Activated CD8-positive, alpha-beta T cell treated with anti-CD3 and anti-CD28 coated beads, Interleukin-2, amount 10 ng/mL, durations not matched to agents 7 days and 5 days (primary cell): ENCODE measurements at regions not wholly inside any gene's neighbourhood (a gene's known extent, or its start where the extent isn't known, plus 50 kb on each side); places are given as distances from the start of the nearest gene placed in this dataset.

Experiments used
- ATAC-seq: fragments of 150-1000 bp; cut with Tn5 transposase; one replicate; pipeline ENCODE4 v1.10.0; 2021; ENCODE audit warnings: moderate library complexity
- CTCF ChIA-PET: fragments of 350-600 bp; sonication (Branson Sonifier 250); formaldehyde crosslinking; loops from one replicate; lab custom pipeline; 2021; ENCODE audit warnings: antibody characterized with exemption; lab: Charles Lee
- POLR2A ChIA-PET: fragments of 350-600 bp; sonication (Branson Sonifier 250); formaldehyde crosslinking; loops from one replicate; lab custom pipeline; 2021; ENCODE audit warnings: antibody characterized with exemption; lab: Charles Lee
- DNase-seq: peaks from one replicate; pipeline ENCODE4 v3.0.0-alpha.2; 2020
- H3K27ac Mint-ChIP-seq: one replicate; pipeline ENCODE4 v1.8.0; 2021; ENCODE audit warnings: mild to moderate bottlenecking, mixed read lengths
- H3K27me3 Mint-ChIP-seq: one replicate; pipeline ENCODE4 v1.8.0; 2021; ENCODE audit warnings: low read depth, mixed read lengths
- H3K36me3 Mint-ChIP-seq: one replicate; pipeline ENCODE4 v1.8.0; 2021; ENCODE audit warnings: low read depth, mixed read lengths
- H3K4me1 Mint-ChIP-seq: one replicate; pipeline ENCODE4 v1.8.0; 2021; ENCODE audit warnings: low read depth, mixed read lengths
- H3K4me3 Mint-ChIP-seq: one replicate; pipeline ENCODE4 v1.8.0; 2021; ENCODE audit warnings: mild to moderate bottlenecking, mixed read lengths
- H3K9me3 Mint-ChIP-seq: one replicate; pipeline ENCODE4 v1.8.0; 2022; ENCODE audit warnings: mixed read lengths; ENCODE audit not compliant: insufficient read depth

DNA sequence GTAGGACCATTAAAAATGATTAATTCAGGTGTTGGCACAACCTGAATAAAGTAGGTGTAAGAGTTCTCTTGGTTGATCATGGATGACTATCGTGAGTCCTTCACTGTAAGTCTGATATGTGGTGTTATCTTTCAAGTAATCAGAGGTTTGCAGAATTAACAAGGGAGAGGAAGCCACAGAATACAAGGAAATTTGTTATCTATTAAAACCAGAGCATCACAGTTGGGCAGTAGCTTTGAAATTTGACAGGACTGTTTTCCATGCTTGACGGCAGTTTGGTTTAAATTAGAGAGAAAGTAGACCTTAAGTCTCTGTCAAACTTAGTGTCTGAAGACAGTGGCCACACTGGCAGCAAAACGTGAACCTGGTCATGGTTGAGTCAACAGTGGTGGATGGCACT, 139.5 kb upstream of the KCNK2 start:
- ChIA-PET POLR2A (no interaction called here), CTCF (no interaction called here)
- Mint-ChIP-seq H3K4me1 (no peaks in the 10 kb centered on the region), H3K27me3 (no peaks in the 10 kb centered on the region), H3K9me3 (peaks cover 4% of the 10 kb centered on the region), H3K27ac (no peak overlapping the region), H3K36me3 (no peaks in the 10 kb centered on the region), H3K4me3 (no peak overlapping the region)
- no peak for ATAC-seq
- DNase-seq, result no peak

DNA sequence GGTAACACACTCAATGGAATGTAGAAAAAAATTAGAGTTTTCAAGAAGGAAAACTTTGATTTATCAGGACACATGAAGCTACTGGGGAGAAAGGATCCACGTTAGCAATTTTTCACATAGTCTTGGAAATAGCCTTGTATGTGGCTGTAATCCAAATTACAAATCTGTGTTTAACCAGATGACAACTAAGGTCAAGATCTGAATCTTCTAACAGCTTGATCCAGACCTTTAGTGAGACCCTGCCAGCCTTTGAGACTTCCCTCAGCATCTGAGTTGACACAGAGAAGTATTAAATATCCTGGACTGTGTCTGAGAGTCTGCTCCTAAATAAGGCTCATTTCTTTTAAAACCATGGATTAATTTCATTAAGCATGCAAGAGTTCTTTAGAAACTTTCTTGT, 135.9 kb upstream of the KCNK2 start:
- Mint-ChIP-seq H3K27me3 (no peaks in the 10 kb centered on the region), H3K9me3 (no peaks in the 10 kb centered on the region), H3K27ac (no peak overlapping the region), H3K36me3 (no peaks in the 10 kb centered on the region), H3K4me1 (no peaks in the 10 kb centered on the region), H3K4me3 (no peak overlapping the region)
- ChIA-PET CTCF (interaction anchor here (1.3 kb wide), 1 partner anchor 614 kb away, joined by 3 read pairs; no protein-coding TSS in a partner anchor), POLR2A (no interaction called here)
- DNase-seq (no peak), ATAC-seq (no peak)

DNA sequence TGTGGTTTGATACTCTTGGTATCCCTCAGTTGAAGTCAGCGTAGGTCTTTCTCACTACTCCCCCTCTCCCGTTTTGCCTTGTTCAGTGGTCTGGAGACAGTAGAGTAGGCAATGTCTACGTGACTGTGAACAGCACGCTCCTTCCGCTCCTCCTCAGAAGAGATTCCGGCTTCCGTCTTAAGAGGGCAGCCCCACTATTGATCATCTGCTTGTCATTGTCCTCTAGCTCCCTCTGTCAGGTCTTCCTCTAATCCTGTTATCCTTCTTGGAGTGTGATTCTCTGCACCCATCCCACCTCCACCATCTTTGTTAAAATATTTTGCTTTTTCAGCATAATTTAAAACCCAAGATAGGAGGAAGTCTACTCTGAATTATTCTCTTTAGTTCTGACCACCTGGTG, 129.9 kb upstream of the KCNK2 start:
- DNase-seq, result no peak
- Mint-ChIP-seq H3K27me3 (no peaks in the 10 kb centered on the region), H3K4me1 (no peaks in the 10 kb centered on the region), H3K9me3 (no peaks in the 10 kb centered on the region), H3K36me3 (no peaks in the 10 kb centered on the region), H3K27ac (no peak overlapping the region), H3K4me3 (no peak overlapping the region)
- ATAC-seq, result no peak
- CTCF ChIA-PET, result no interaction called here
- POLR2A ChIA-PET, result no interaction called here

DNA sequence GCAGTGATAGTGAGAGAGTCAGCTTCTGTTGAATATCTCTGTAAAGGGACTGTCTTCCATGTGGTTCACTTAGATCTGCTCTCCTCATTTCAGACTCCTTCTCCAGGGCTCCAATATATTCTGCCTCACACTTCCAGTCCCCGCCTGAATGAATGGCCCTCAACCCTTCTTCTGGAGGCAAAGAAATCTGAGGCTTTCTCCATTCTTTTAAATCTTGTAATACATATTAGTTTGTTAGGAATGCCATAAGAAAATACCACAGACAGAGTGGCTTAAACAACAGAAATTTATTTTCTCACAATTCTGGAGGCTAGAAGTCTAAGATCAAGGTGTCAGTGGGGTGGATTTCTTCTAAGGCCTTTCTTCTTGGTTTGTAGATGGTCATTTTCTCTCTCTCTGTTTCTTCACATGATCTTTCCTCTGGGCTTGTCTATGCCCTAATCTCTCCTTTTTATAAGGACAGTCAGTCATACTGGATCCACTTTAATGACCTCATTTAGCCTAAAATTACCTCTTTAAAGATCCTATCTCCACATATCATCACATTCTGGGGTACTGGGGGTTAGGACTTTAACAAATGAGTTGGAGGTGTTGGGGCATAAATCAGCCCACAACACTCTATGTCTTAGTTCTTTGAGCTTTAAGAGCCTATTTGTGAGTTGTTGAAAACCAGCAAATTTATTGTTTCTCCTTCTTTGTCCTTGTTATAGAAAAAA, 128.5 kb upstream of the KCNK2 start:
- H3K4me1 Mint-ChIP-seq, result no peaks in the 10 kb centered on the region
- ChIA-PET POLR2A (no interaction called here), CTCF (no interaction called here)
- no peaks in the 10 kb centered on the region for H3K36me3 Mint-ChIP-seq
- no peak overlapping the region for H3K27ac Mint-ChIP-seq
- no peak overlapping the region for H3K4me3 Mint-ChIP-seq
- no peaks in the 10 kb centered on the region for H3K9me3 Mint-ChIP-seq
- no peak for DNase-seq
- no peaks in the 10 kb centered on the region for H3K27me3 Mint-ChIP-seq
- no peak for ATAC-seq

DNA sequence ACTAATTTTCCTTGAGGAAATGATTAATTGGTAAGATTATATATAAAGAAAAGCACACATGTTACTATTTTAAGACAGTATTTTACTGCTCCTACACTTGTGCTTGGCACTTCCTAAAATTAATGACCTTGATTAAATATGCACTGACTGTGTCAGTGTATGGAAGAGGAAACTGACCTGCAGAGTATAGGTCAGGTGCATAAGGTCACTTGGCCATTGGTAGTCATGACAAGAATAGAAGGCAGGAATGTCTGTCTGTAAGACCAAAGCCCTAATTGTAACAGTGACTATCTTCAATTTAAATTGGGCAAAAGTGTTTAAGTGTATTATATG, 128.0 kb upstream of the KCNK2 start:
- no peak overlapping the region for H3K27ac Mint-ChIP-seq
- CTCF ChIA-PET, result no interaction called here
- no peaks in the 10 kb centered on the region for H3K36me3 Mint-ChIP-seq
- no peaks in the 10 kb centered on the region for H3K4me1 Mint-ChIP-seq
- POLR2A ChIA-PET, result no interaction called here
- no peaks in the 10 kb centered on the region for H3K27me3 Mint-ChIP-seq
- H3K4me3 Mint-ChIP-seq, result no peak overlapping the region
- ATAC-seq, result no peak
- no peaks in the 10 kb centered on the region for H3K9me3 Mint-ChIP-seq
- DNase-seq, result no peak

DNA sequence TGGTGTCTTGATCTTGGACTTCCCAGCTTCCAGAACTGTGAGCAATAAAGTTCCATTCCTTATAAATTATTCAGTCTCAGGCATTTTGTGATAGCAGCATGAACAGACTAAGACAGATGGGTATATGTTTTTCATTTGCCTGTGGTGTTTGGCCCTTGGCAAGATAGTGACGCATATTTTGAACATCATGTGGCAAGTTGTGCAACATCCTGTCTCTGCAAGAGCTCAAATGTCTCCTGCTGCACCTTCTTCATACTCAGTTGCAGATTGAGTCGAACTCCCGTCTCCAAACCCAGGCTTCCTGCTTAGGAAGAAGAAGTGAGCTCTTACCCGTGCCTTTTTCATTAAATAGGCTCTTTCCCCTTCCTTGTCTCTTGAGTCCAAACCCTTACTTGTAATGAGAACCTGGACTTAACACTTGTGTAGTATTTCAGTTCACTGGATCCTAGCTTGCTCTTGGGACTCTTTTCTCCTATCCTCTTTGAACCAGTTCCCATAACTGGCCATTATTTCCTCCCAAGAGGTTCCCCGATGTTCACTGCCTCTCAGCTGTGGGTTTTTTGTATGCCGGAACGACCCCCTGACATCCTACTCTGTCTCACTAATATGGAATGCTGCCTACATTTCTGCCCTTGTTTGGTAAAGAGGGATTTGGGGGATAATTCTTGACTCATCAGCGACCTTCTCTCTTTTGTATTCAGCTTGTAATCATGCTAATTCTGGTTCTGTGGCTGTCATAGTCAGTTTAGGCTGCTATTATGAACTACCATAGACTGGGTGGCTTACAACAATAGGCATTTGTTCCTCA, 125.0 kb upstream of the KCNK2 start:
- Mint-ChIP-seq H3K4me1 (no peaks in the 10 kb centered on the region), H3K27me3 (no peaks in the 10 kb centered on the region), H3K36me3 (no peaks in the 10 kb centered on the region), H3K9me3 (no peaks in the 10 kb centered on the region), H3K27ac (no peak overlapping the region), H3K4me3 (no peak overlapping the region)
- POLR2A ChIA-PET, result no interaction called here
- CTCF ChIA-PET, result no interaction called here
- no peak for DNase-seq
- ATAC-seq, result no peak

DNA sequence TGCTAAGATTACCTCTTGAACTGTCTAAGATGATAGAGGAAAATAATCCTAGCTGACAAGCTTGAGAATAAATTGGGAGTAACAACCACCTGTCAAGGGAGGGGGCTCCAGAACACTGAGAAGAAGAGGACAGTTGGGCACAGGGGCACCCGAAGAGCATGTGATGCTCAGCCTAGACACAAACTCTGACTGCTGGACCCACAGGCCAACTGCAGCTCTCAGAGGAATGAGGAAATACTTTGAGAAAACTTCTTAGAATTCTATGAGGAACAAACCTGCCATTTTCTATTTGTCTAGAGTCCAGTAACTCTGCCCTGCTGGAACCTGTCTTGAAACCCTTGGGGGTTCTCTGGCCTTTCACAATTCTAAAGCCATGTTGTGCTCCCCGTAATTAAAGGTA, 124.1 kb upstream of the KCNK2 start:
- Mint-ChIP-seq H3K27ac (no peak overlapping the region), H3K36me3 (no peaks in the 10 kb centered on the region), H3K4me1 (no peaks in the 10 kb centered on the region), H3K27me3 (no peaks in the 10 kb centered on the region), H3K9me3 (no peaks in the 10 kb centered on the region), H3K4me3 (no peak overlapping the region)
- DNase-seq, result no peak
- ATAC-seq, result no peak
- CTCF ChIA-PET, result no interaction called here
- POLR2A ChIA-PET, result no interaction called here

DNA sequence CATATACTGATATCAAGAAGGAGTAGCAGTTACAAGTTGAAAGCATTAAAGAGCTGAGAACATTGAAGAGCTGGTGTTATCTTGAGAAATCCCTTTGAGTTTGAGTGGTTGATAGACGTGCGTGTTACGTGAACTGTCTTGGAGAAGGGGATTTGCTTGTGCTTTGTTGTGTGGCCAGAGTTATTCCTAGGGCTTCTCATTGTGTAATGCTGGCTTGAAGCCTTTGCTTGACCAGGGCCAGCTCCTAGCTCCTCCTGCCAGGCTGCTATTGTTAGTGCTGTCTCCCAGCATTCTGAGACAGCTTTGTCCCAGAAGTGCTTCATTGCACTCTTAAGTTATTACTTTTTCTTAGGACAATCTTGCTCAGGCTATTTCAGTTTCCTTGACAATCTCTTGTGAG, 116.2 kb upstream of the KCNK2 start:
- DNase-seq, result no peak
- Mint-ChIP-seq H3K4me1 (no peaks in the 10 kb centered on the region), H3K27ac (no peak overlapping the region), H3K36me3 (no peaks in the 10 kb centered on the region), H3K4me3 (no peak overlapping the region), H3K9me3 (no peaks in the 10 kb centered on the region), H3K27me3 (no peaks in the 10 kb centered on the region)
- ChIA-PET POLR2A (no interaction called here), CTCF (no interaction called here)
- ATAC-seq, result no peak

DNA sequence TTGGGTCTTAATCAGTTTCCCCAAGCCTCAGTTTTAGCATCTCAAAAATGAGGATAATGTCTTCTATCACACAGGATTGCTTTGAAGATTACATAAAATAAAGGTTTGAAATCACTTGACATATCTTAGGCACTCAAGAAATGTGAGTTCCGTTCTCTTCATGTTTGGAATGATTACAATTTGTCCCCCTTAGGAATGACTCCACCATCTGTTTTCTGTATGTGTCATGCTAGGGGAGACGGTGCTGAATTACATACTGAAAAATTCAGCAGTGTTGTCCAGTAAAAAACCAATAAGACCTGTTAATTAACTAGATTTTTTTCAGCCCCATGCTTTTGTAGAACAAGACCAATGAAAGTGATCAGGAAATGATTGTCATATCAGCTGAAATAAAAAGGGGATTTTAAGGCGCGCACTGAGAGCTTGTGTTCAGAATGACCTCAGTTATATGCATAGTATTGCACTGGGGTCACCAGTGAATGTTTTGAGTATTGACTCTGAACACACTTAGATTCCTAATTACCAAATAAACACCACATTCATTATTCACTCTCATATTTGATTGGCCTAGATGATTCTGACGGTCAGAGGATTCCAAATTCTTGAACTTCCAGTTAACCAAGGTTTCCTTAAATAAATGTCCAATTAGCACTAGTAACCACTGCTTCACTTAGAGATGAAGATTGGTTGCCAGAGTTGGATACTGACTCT, 114.5 kb upstream of the KCNK2 start:
- no peaks in the 10 kb centered on the region for H3K4me1 Mint-ChIP-seq
- no peak for DNase-seq
- no peaks in the 10 kb centered on the region for H3K9me3 Mint-ChIP-seq
- no peaks in the 10 kb centered on the region for H3K36me3 Mint-ChIP-seq
- H3K27me3 Mint-ChIP-seq, result no peaks in the 10 kb centered on the region
- ChIA-PET POLR2A (no interaction called here), CTCF (no interaction called here)
- no peak overlapping the region for H3K27ac Mint-ChIP-seq
- no peak overlapping the region for H3K4me3 Mint-ChIP-seq
- no peak for ATAC-seq

DNA sequence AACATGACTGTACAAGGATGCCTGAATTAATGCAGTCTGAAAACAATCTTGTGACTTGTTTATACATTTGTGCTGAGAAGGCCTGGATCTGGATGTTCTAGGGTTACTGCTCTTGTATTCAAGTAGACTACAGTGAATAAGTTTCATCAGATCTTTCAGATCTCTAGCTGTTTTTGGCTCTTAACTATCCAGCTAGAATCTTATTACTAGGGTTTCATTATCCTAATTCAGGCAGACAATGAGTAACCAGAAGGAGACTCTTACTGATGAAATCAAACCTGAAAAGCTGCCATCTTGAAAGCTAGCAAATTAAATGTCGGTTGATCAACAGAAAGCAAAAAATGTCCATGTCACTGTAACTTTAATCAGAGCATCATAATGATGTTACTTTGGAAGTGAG, 112.5 kb upstream of the KCNK2 start:
- Mint-ChIP-seq H3K4me3 (no peak overlapping the region), H3K9me3 (no peaks in the 10 kb centered on the region), H3K27ac (no peak overlapping the region), H3K27me3 (no peaks in the 10 kb centered on the region), H3K4me1 (no peaks in the 10 kb centered on the region), H3K36me3 (no peaks in the 10 kb centered on the region)
- POLR2A ChIA-PET, result no interaction called here
- CTCF ChIA-PET, result no interaction called here
- ATAC-seq (no peak), DNase-seq (no peak)

DNA sequence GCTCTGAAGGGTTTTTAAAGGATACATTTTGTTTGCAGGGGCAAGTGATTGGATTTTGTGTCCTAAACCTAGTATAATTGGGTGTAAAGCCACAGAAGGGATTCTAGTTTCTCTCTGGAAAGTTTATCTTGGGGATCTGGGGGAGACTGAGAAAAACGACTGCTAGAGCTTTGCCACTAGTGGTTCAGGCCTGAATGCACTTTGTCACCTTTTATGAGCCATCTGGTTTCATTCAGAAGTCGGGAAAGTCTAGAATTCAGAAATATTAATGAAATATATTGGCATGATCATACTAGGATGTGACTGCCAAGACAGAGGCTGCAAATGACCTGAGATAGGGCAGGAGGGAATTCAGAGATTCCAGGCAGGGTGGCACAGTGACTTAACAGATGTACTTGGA, 111.5 kb upstream of the KCNK2 start:
- DNase-seq (no peak), ATAC-seq (no peak)
- Mint-ChIP-seq H3K4me3 (no peak overlapping the region), H3K36me3 (no peaks in the 10 kb centered on the region), H3K4me1 (no peaks in the 10 kb centered on the region), H3K9me3 (no peaks in the 10 kb centered on the region), H3K27me3 (no peaks in the 10 kb centered on the region), H3K27ac (no peak overlapping the region)
- CTCF ChIA-PET, result no interaction called here
- POLR2A ChIA-PET, result no interaction called here

DNA sequence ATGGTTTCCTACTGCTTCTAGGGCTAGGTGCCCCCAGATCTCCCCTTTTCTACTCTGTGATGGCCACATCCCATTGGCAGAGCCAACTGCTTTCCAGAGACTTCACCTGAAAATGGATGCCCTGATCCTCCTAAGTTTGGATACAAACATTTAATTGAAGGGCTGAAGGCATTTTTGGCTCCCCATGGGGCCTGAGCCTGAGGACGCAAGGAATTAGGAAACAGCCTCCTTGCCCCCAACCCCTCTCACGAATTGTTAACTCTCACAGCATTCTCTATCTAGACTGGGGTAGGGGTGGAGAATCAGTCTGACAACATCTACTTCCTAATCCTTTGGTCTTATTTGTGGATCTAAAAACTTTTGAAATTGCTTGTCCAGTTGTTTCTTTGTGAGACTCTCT, 108.5 kb upstream of the KCNK2 start:
- CTCF ChIA-PET, result no interaction called here
- Mint-ChIP-seq H3K27me3 (no peaks in the 10 kb centered on the region), H3K9me3 (no peaks in the 10 kb centered on the region), H3K4me1 (no peaks in the 10 kb centered on the region), H3K4me3 (no peak overlapping the region), H3K27ac (no peak overlapping the region), H3K36me3 (no peaks in the 10 kb centered on the region)
- POLR2A ChIA-PET, result no interaction called here
- ATAC-seq, result no peak
- no peak for DNase-seq
